NCI-H748 treated with DMSO at 0.1 percent for 48 hours (cell line): ENCODE measurements at regions not wholly inside any gene's neighbourhood (a gene's known extent, or its start where the extent isn't known, plus 50 kb on each side); places are given as distances from the start of the nearest gene placed in this dataset.
"Not testable (repeated sequence)": the region's sequence is repeated elsewhere in the genome, so short reads cannot be mapped to it uniquely, and the experiment has no call there.

Experiments used
- DNase-seq: peaks from one replicate; lab custom pipeline; 2025; lab: John Stamatoyannopoulos, UW

DNA sequence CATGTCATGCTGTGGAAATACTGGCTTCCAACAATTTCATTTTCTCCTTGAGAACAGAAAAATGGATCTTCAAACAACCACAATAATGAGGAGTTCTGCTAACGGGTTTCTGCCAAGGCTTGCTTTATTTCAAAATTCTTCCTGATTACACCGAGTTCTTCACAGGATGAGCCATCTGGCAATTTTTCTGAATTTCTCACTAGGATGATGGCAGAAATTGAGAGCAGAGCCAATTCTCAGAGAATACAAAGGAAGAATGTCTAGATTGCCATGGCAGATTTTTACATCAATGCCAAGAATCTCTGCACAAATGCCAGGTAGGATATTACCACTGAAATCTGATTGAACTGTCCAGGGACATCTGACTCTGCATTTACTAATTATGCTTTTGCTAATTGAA, 619.0 kb upstream of the CHRM3 start:
- no peak for DNase-seq

DNA sequence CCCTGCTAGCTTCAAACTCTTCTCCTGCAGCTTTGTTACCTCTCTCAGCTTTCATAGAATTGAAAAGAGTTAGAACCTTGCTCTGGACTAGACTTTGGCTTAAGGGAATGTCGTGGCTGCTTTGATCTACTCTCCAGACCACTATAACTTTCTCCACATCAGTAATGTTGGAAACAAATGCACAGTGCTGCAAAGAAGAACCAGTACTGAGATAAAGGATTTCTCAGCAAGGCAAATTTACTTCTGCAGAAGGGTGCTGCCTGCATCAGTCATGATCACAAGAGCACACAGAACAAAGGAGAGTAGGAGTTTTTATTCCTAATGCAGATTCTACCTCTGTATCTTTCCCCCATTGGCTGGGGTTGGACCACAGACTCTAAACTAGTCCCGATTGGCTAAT, 621.6 kb upstream of the CHRM3 start:
- no peak for DNase-seq

DNA sequence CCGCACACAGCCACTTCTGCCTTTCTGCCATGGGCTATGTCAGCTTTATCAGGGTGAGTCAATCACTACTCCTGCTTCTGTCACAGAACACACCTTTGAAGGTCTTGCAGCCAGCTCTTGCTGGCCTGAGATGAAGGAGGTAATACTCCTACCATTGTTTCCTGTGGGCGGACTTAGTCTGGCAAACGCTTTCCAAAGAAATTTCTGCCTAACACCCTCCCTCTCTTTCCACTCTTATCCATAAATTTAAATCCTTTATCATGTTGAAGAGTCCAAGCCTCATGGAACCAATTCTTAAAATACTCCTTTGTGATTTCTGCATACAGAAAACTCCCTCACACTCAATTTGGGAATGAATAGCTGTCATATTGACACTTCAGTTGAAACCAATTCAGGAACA, 633.1 kb upstream of the CHRM3 start:
- DNase-seq = no peak

DNA sequence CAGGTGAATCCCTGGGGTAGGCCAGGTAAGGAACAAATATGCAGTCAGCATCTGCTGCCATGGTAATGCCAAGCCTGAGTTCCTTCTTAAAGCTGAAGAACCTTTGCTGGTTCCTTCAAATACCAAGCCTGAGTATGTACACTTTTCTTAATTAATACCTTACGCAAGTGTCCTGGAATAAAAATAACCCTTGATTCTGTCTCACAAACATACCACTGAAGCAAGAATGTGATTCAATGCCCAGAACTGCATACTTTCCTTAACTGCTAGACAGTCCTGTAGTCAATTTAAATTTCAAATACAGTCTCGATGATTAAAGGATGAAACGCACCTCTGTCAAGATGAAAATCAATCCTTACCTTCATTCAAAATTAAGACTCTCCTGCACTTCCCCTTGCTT, 634.0 kb upstream of the CHRM3 start:
- DNase-seq = no peak

DNA sequence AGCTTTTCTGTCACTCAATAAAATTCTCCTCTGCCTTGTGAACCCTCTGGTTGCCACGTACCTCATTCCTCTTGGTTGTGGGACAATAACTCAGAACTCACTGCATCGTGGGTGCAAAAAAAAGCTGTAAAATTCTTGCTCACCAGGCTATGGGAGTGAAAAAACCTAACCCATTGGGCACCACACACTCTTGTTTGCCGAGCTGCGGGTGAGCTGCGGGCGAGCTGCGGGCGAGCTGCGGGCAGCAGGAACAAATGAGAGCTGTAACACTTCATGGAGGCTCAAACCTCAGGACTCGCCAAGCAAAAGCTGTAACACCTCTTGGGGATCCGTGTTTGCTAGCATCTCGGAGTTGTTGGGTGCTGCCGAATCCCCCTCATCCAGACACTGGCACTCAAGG, 641.3 kb upstream of the CHRM3 start:
- DNase-seq = no peak

DNA sequence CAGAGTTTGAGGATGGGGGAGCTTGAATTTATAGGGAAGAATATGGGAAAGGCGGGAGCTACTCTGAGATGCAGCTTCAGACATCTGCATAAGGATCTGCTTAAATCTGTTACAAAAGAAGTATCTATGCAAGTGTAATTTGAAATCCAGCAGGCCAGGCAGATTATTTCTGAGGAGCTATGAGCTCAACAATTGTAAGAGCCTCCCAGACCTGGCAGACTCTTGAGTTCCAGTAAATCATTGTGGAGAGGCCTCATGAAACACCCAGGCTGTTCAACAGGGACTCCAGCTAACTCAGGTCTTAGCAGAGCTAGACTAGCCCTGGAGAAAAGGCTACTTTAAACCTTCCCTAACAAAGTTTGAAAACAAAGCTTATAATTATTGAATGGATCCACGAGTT, 647.5 kb upstream of the CHRM3 start:
- no peak for DNase-seq

DNA sequence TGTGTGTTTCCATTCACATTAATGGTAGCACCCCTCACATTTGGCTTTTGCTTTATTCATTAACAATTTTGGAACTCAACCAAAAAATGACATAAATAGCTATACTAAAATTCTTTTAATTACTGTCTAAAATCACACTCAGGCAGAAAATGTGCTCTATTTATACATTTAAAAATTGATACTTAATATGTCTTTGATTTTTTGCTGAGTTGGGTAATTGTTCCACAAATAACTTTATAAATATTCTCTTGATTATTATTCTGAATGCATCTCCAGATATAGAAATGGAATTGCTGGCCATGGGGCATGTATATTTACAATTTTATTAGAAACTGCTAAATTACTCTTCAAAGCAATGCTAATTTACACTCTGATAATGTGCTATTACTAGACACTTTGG, 658.7 kb upstream of the CHRM3 start:
- no peak for DNase-seq

DNA sequence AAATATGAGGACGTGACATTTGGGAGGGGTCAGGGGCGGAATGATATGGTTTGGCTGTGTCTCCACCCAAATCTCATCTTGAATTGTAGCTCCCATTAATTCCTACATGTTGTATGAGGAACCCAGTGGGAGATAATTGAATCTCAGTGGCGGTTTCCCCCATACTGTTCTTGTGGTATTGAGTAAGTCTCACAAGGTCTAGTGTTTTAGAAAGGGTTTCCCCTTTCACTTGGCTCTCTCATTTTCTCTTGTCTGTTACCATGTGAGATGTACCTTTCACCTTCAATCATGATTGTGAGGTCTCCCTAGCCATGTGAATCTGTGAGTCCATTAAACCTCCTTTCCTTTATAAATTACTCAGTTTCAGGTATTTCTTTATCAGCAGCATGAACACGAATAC, 663.6 kb upstream of the CHRM3 start:
- DNase-seq = no peak

DNA sequence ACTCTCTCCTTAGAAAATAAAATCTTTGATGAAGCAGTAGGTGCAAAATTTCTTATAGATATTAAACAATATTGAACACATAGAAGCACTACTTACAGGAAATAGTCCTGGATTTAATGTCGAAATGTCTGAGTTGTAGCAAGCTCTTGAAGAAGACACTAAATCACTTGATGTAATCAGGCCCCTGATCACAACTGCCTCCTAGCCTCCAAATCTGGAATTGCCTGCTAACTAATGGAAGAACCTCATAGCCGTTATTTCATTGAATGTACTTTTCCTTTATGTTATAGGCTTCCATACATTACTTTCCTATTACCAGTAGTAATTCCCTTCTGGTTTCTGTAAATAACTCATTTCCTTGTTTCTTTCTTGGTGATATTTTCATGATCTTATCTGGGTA, 675.7 kb upstream of the CHRM3 start:
- DNase-seq = no peak

DNA sequence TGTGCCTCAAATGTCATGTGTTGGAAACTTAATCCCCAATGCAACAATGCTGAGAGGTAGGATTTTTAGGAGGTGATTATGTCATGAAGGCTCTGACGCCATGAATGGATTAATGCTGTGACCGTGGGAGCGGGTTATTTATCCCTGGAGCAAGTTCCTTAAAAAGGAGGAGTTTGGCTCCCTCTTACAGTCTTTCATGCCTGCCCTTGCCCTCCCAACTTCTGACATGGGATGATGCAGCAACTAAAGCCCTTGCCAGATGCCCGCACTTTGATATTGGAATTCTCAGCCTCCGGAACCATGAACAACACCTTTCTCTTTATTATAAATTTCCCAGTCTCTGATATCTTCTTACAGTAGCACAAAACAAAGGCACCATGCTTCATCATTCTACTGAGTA, 685.3 kb upstream of the CHRM3 start:
- DNase-seq = no peak

DNA sequence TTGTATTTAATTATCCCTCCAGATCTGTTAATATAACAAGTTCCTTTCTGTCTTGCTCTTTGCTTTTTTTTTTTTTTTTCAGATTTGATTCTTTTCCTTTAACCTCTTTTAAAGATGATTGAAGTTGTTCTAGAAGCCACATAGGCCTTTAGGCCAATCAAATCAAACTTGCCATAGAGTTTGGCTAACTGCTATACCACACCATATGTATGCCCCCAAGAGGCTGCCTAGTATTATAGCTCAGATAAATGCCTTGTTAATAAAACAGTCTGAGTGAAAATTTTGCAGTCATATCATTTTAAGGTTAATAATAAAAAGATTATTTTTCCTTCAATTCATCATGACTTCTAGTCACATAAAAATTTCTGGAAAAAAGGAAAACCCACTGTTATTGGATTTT, 696.0 kb upstream of the CHRM3 start:
- no peak for DNase-seq

DNA sequence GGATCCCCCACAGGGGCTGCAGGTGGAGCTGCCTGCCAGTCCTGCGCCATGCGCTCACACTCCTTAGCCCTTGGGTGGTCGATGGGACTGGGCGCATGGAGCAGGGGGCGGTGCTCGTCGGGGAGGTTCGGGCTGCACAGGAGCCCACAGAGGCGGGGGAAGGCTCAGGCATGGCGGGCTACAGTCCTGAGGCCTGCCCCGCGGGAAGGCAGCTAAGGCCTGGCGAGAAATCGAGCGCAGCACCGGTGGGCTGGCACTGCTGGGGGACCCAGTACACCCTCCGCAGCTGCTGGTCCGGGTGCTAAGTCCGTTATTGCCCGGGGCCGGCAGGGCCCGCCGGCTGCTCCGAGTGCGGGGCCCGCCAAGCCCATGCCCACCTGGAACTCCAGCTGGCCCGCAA, 701.8 kb upstream of the CHRM3 start:
- not testable (repeated sequence) for DNase-seq

DNA sequence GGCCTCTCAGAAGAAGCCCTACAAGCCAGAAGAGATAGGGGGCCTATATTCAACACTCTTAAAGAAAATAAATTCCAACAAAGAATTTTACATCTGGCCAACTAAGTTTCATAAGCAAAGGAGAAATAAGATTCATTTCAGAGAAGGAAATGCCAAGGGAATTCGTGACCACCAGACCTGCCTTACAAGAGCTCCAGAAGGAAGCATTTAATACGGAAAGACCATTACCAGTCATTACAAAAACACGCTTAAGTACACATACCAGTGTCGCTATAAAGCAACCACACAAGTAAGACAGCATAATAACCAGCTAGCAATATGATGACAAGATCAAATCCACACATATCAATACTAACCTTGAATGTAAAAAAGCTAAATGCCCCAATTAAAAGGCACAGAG, 704.9 kb upstream of the CHRM3 start:
- DNase-seq = no peak

DNA sequence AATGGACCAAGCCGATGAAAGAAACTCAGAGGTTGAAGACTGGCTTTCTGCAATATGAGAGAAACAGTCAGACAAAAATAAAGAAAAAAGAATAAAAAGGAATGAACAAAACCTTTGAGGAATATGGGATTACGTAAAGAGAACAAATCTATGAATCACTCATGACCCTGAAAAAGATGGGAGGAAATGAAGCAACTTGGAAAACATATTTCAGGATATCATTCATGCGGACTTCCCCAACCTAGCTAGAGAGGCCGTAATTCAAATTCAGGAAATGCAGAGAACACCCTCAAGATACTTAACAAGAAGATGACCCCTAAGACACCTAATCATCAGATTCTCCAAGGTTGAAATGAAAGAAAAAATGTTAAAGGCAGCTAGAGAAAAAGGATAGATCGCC, 705.3 kb upstream of the CHRM3 start:
- DNase-seq = no peak

DNA sequence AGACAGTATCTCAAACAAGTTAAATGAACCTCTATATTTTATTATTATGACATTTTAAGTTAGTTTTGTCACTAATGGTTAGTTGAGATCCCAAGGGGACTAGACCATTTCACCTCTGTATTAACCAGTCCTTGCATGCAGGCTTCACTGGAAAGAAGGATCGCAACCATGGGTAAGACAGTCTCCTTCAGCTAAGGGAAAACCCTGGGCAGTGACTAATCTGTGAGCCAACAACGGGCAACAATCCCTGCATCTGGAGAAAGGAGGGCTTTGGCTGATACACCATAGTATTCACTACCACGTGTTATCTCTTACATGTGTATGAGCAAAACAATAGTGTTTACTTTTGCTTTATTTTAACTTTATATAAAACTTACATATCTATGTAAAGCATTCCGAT, 708.8 kb upstream of the CHRM3 start:
- DNase-seq = no peak

DNA sequence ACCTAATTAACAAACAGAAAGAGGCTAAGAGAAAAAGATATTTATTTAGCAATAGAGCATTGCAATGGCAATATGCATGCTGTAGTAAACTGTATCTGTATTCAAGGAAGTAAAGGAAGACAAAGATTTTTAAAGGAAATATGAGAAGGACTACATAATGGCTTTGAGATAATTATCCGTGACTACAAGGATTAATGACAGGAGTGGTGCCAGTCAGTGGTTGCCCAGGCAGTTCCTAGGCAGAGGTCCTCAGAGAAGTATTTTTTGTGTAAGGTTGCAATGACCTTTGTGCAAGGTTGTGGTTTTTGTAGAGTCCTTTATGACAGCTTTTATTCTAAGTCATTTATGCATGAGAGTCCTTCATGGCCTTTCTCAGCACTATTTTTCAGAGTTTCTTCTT, 711.1 kb upstream of the CHRM3 start:
- no peak for DNase-seq

DNA sequence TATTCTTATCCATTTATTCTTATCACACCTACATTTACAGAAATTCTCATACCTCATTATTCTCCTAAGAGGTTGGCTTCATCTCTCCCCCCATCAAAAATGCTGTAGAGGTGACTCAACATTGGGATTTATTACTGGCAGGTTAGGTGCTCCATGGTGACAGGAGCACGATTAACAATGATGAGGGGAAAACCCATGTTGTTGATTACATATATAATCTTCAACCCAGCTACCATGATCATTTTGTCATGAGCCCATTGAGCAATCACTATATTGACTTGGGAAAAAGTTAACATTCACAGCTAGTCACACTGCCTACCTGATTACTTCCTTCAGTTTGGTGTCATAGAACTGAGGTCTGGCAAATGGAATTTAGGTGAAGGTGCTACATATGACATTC, 712.1 kb upstream of the CHRM3 start:
- DNase-seq = no peak

DNA sequence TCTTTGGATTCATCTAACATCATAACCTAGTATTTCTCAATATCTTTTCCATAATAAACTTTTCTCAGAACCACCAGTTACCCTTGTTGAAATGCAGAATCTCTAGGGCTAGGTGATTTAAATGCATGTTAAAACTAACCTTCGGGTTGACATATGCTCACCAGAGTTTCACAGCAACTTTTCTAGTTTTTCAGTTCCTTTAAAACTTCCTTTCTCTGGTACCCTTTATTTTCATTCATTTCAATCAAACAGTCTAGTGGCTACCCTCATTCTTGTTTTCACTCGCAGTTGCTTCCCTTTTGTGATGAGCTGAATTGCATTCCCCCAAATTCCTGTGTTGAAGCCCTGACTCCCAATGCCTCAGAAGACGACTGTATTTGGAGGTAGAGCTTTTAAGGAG, 712.8 kb upstream of the CHRM3 start:
- no peak for DNase-seq

DNA sequence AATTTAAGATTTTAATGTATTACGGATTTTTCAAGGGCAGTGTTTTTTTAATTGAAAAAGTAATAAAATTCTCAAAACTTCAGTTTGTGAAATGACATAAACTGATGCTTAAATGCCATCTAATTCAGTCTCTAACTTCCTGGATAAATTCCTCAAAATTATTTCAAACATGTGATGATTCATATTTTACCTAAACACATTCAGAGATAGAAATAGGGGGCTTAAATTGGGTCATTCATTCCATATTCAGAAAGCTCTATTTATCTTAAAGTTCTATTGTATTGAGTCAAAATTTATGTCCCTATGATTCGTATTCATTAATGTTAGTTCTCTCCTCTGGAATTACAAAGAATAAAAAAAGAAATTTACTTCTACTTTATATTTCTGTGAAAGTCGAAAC, 713.6 kb upstream of the CHRM3 start:
- DNase-seq = no peak

DNA sequence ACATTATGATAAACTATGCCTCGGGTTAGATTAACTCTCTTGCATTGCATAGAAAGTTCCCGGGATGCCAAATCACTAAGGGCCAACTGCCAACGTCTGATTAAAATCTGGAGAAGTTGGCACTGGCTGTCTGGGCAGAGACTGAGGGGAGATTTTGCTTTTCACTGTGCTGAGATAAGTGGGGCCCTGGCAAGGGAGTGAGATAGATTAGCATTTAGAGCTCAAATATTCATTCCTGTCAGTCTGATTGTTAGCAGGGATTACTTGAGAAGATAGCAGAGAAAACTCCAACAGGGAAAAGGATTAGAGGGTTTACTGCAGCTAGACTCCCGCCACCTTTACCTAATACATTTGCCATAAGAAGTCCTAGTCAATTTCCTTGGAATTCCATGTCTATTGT, 714.1 kb upstream of the CHRM3 start:
- DNase-seq = no peak

DNA sequence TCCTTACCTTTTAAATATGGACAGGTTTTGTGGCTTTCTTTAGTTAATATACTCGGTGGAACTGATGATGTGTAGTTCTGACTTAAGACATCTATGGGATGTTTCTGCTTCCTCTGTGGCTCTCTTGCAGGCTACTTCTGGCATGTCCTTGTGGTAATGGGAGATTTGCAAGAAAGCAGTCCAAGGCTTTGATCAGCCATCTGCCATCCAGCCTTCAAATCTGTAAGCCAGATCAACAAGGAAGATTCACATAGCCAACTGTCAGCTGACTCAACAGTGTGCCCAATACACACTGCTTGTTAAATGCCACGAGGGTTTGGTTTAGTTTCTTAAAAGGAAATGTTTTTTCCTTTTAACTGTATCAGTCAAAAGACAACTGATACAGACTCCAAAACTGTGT, 722.2 kb upstream of the CHRM3 start:
- no peak for DNase-seq

DNA sequence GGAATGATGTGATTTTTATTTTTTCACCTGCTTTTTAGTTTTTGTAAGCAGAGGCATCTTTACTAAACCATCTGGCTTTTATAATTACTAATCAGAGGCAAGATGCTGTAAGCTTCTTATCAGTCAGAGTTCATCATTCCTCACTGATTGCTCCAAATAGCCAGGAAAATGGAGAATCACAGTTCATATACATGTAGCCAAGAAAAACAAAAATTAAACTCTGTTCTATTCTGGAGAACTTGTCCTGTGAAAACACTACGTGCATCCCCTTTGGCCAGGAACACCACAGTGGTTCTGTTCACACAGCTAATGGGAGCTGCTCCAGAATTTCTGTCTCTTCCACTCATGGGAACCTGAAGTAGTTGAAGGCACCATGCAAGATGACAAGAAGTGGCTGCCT, 725.5 kb upstream of the CHRM3 start:
- DNase-seq = no peak

DNA sequence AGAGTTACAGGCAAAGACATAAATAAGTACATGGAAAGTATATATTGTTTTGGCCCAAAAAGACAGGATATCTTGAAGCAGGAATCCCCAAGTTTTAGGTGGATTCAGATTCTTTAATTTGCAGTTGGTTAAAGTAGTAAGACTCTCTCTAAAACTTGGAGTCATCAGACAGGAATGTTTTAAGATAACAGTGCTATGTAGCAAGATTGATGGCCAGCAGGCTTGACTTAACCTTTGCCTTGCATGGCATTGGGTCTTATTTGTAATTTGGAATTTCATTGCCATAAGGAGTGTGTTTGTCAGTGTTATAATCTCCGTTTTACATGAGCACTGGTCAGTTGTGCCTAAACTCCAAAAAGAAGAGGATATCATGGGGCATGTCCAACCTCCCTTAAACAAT, 727.6 kb upstream of the CHRM3 start:
- no peak for DNase-seq

DNA sequence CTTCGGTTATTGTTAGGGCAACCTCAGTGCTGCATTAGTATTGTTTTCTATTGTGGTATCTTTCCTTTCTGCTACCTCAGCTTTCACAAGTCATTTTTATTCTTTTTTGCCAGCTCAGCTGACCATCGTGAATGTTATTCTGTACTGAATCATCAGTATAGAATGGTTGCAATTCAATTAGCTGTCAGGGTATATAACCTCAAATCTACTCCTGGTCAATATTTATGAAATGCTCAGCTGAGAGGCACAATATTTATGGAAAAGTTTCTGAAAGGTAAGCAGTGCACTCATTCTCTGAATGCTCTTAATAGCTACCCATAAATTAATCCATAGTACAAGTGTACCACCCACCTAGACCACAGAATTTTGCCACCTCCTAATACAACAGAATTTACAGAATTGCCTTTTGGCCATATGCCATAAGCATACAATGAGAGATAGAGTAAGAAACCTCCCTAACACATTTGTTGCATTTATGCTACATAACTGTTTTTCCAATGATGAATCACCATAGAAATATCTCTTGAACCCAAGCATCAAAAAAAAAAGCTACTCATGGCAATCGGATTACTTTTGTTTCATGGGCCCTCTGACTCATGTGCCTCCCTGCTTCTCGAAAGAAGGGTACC, 732.6 kb upstream of the CHRM3 start:
- DNase-seq = no peak

DNA sequence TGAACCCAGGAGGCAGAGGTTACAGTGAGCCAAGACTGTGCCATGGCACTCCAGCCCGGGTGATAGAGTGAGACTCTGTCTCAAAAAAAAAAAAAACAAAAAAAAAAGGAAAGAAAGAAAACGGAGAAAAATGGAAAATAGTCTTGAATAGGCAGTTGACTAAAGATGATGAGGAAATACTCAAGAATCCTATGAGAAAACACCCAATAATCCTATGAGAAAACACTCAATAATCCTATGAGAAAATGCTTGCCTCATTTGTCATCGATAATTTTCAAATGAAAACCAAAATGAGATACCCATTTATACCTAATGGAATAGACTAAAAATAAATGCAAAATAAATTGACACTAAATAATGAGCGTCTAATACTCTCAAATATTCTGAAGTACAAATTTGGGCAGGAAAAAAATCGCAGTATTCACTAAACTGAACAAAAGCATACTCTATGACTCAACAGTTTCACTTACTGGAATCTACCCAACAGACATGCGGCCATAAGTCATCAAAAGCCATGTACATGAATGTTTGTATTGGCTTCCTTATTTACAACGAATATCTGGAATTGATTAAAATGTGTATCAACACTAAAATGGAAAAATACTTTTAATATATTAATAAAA, 733.9 kb upstream of the CHRM3 start:
- no peak for DNase-seq
